Heart left ventricle (tissue), 13 donors: ENCODE measurements at regions not wholly inside any gene's neighbourhood (a gene's known extent, or its start where the extent isn't known, plus 50 kb on each side); places are given as distances from the start of the nearest gene placed in this dataset.
"Not testable (repeated sequence)": the region's sequence is repeated elsewhere in the genome, so short reads cannot be mapped to it uniquely, and the experiment has no call there.

Experiments
- POLR2A ChIP-seq, 2 donors: fragments of 450-650 bp; IDR thresholded peaks; one replicate each; pipeline ENCODE4 v1.6.1; 2017; ENCODE audit warnings: antibody characterized with exemption in 2 of 2, mild to moderate bottlenecking in 2 of 2, moderate library complexity in 2 of 2
- TF ChIP-seq, protein P1 (sequence below), 12 donors: fragments of 200-600 bp; sonication (generic) in 4 of 12; IDR thresholded peaks; one replicate each; pipeline versions ENCODE4 v1.5.0 to v1.8.0; 2018 to 2022; ENCODE audit warnings: antibody characterized with exemption in 12 of 12, mild to moderate bottlenecking in 5 of 12
- donor health status: ischemic (EF 13 %, LVEDD 7.1; RV severe dilation, severe dysfunction).
- donor health status: DM: no; HTN: yes; CAD: no.
- donor health status: DM: no; HTN: no; CAD: no.
- donor health status: ischemic (EF 25% LVEDD 6.9; RV normal size, moderate dysfunction).
- donor health status: ischemic (EF 25% LVEDD 5.7; RV mildly dilated, moderate dysfunction).
- donor health status: ischemic (EF 35%, LVEDD 5.7; RV mildly dilated, moderate dysfunction).
- donor health status: nonischemic (EF 11% LVEDD 7.7; RV severe dilation, severe dysfunction).
- donor health status: DM: yes; HTN: yes; CAD: no.
- donor health status: PGD.
- donor health status: ischemic (EF 29% LVEDD 5.4; RV normal size, mild dysfunction).
- donor health status: nonischemic (EF 23%, LVEDD 6.1; RV moderate dilation, normal function).

- TF ChIP-seq, protein P1, sequence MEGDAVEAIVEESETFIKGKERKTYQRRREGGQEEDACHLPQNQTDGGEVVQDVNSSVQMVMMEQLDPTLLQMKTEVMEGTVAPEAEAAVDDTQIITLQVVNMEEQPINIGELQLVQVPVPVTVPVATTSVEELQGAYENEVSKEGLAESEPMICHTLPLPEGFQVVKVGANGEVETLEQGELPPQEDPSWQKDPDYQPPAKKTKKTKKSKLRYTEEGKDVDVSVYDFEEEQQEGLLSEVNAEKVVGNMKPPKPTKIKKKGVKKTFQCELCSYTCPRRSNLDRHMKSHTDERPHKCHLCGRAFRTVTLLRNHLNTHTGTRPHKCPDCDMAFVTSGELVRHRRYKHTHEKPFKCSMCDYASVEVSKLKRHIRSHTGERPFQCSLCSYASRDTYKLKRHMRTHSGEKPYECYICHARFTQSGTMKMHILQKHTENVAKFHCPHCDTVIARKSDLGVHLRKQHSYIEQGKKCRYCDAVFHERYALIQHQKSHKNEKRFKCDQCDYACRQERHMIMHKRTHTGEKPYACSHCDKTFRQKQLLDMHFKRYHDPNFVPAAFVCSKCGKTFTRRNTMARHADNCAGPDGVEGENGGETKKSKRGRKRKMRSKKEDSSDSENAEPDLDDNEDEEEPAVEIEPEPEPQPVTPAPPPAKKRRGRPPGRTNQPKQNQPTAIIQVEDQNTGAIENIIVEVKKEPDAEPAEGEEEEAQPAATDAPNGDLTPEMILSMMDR (IDR thresholded peaks at IDR 0.05), result not testable (repeated sequence)
- not testable (repeated sequence) for TF ChIP-seq POLR2A (IDR thresholded peaks at IDR 0.05)
Measured at GRCh38 chr5:81823736-81824135, 72.8 kb upstream of the SSBP2 start.
